ENCODE measurements at regions not wholly inside any gene's neighbourhood (a gene's known extent, or its start where the extent isn't known, plus 50 kb on each side); places are given as distances from the start of the nearest gene placed in this dataset.

GRCh38 chr10:90213346-90213745 lies 512.0 kb downstream of the KIF20B start:
- DNase-seq (no peak), ATAC-seq (no peak)
- intact Hi-C loops (cut with DNase I) = no loop called here
- Histone ChIP-seq H3K27ac (no peak overlapping the region), H3K36me3 (no peaks in the 10 kb centered on the region), H3K4me3 (no peak overlapping the region), H3K27me3 (no peaks in the 10 kb centered on the region), H3K9me3 (no peaks in the 10 kb centered on the region), H3K4me1 (no peaks in the 10 kb centered on the region)
- no peak for TF ChIP-seq CTCF (IDR thresholded peaks at IDR 0.05)

GRCh38 chr10:90218846-90219245 lies 517.5 kb downstream of the KIF20B start:
- Histone ChIP-seq H3K27me3 (no peaks in the 10 kb centered on the region), H3K9me3 (no peaks in the 10 kb centered on the region), H3K4me3 (no peak overlapping the region), H3K4me1 (no peaks in the 10 kb centered on the region), H3K36me3 (no peaks in the 10 kb centered on the region), H3K27ac (no peak overlapping the region)
- no peak for ATAC-seq
- intact Hi-C loops (cut with DNase I) = no loop called here
- DNase-seq = no peak
- TF ChIP-seq CTCF (IDR thresholded peaks at IDR 0.05) = no peak

GRCh38 chr10:90222372-90222771 lies 521.0 kb downstream of the KIF20B start:
- no peak for TF ChIP-seq CTCF (IDR thresholded peaks at IDR 0.05)
- no peak for ATAC-seq
- Histone ChIP-seq H3K27me3 (no peaks in the 10 kb centered on the region), H3K4me1 (no peaks in the 10 kb centered on the region), H3K9me3 (no peaks in the 10 kb centered on the region), H3K4me3 (no peak overlapping the region), H3K27ac (no peak overlapping the region), H3K36me3 (no peaks in the 10 kb centered on the region)
- no peak for DNase-seq
- intact Hi-C loops (cut with DNase I) = no loop called here

- intact Hi-C loops (cut with DNase I) = no loop called here
- Histone ChIP-seq H3K9me3 (no peaks in the 10 kb centered on the region), H3K4me3 (no peak overlapping the region), H3K27ac (no peak overlapping the region), H3K36me3 (no peaks in the 10 kb centered on the region), H3K27me3 (no peaks in the 10 kb centered on the region), H3K4me1 (no peaks in the 10 kb centered on the region)
- no peak for DNase-seq
- TF ChIP-seq CTCF (IDR thresholded peaks at IDR 0.05) = no peak
- no peak for ATAC-seq
These were observed 521.5 kb downstream of the KIF20B start for GRCh38 chr10:90222939-90223338.

GRCh38 chr10:90224791-90225566 lies 523.6 kb downstream of the KIF20B start:
- no peak overlapping the region for H3K4me3 ChIP-seq
- no peaks in the 10 kb centered on the region for H3K9me3 ChIP-seq
- DNase-seq = no peak
- TF ChIP-seq CTCF (IDR thresholded peaks at IDR 0.05) = no peak
- no peak overlapping the region for H3K27ac ChIP-seq
- no peaks in the 10 kb centered on the region for H3K27me3 ChIP-seq
- ATAC-seq = no peak
- no peaks in the 10 kb centered on the region for H3K36me3 ChIP-seq
- intact Hi-C loops (cut with DNase I) = no loop called here
- H3K4me1 ChIP-seq = no peaks in the 10 kb centered on the region

GRCh38 chr10:90226517-90226916 lies 525.1 kb downstream of the KIF20B start:
- no peak for TF ChIP-seq CTCF (IDR thresholded peaks at IDR 0.05)
- Histone ChIP-seq H3K27ac (no peak overlapping the region), H3K9me3 (no peaks in the 10 kb centered on the region), H3K27me3 (no peaks in the 10 kb centered on the region), H3K4me1 (no peaks in the 10 kb centered on the region), H3K36me3 (no peaks in the 10 kb centered on the region), H3K4me3 (no peak overlapping the region)
- no peak for ATAC-seq
- intact Hi-C loops (cut with DNase I) = no loop called here
- DNase-seq = no peak
